Superior temporal gyrus (tissue), 1 donor: ENCODE measurements at regions not wholly inside any gene's neighbourhood (a gene's known extent, or its start where the extent isn't known, plus 50 kb on each side); places are given as distances from the start of the nearest gene placed in this dataset.

Experiments
- DNase-seq: peaks from one replicate; pipeline ENCODE4 v3.0.0-alpha.2; 2016; ENCODE audit errors: extremely low spot score

GRCh38 chr7:1320616-1321240 lies 88.1 kb downstream of the UNCX start:
- DNase-seq = no peak

DNA sequence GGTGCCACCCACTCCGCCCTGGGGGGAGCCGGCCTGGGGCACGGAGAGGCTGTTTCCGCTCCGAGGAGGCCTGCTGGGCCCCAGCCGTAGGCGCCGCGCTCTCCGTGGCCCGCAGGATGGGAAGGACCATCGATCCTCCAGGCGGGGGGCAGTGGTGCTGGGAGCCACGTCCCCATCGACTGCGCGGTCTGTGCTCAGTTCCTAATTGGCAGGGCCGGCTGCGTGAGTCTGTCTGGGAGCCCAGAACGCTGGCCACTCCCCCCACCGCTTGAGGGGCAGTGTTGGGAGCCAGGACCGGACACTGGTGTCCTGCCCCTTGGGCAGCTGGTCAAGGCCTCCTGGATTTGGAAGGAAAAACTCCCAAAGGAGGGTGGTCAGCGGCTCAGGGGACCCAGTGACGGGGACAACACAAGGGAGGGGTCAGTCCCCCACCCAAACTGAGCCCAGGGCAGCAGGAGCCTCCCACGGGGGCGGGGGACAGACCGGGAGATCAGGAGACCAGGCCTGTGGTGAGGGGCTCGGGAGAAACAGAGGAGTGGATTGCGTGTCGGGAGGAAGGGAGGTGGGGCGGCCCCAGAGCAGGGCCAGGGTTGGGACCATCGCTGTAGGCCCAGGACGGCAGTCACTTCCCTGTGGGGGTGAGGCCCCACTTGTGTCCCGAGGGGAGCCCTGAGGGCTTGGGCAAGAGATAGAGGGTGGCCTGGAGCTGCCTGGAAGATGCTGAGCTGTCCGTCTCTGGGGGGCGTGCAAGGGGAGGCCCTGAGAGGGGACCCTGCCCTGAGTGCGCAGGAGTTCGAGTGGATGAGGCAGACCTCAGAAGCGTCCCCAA lies 89.0 kb downstream of the UNCX start:
- DNase-seq = no peak

DNA sequence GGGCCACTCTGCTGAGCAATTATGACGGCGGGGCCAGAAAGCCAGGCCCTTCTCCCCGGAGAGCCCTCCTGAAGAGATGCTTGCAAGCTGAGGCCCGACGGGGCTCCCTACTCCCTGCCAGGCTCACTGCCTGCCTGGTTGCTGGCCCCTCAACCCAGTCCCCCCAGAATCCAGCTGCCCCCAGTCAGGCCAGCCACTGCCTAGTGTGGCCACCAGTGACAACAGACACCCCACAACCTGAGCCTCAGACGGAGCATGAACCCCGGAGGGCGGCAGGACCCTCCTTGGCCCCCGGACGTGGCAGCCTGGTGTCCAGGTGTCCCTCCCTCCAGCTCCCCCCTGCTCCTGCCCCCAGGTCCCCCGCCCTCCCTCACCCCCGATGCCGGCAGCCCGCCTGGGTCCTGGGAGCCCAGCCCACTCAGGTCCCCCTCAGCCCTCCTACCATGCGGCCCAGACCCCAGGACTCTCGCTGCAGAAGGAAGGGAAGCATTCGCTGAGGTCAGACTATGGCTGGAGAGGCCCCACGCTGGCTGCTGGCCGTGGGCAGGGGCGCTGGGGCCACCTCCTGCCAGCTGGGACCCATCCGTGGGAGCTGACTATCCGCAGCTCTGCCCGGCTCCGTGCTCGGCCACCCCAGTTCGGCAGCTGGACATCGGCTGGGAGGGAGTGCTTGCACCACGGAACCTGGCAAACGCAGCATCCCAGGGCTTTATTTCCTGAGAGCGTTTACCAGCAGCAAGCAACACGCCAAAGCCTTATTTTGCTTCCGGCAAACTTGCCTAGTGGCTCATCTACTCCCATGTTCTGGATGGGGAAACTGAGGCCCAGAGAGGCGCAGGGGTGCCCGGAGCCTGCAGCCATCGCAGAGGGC lies 89.8 kb downstream of the UNCX start:
- DNase-seq = no peak

DNA sequence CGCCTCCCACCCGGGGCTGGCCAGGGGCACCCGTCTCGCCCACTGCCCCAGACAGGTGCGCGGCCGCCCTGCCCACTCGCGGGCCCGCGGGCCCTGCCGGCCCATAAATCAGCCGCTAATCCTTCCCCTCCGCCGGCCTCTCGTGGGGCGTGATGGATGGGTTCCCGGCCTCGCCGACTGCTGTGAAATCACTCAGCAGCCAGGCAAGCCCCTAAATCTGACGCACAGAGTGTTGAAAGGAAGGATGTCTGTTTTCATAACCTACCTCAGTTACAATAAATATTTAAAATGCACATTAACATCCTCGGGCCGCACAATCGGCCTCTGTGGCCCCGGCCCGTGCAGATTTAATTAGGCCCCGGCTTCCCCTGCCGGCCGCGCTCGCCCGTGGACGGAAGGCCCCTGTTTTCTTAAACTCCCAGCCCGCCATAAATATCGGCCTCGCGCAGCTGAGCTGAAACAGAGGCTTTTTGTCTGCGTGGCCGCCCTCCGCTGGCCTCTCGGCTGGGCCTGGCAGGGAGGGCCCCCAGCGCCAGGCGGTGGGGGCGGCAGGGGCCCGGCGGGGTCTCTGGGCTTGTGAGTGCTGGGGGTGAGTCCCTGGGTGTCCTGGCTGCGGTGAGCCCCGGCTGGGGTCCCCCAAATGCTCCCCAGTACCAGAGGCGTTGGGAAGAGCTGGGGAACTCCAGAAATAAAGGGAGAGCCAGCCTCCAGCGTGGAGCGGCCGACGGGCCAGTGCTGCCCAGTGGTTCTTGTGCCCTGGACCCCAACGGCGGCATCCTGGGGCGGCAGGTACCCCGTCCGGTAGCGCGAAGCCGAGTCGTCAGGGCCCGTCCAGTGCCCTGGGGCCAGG lies 90.7 kb downstream of the UNCX start:
- DNase-seq = peak; percentile 56

DNA sequence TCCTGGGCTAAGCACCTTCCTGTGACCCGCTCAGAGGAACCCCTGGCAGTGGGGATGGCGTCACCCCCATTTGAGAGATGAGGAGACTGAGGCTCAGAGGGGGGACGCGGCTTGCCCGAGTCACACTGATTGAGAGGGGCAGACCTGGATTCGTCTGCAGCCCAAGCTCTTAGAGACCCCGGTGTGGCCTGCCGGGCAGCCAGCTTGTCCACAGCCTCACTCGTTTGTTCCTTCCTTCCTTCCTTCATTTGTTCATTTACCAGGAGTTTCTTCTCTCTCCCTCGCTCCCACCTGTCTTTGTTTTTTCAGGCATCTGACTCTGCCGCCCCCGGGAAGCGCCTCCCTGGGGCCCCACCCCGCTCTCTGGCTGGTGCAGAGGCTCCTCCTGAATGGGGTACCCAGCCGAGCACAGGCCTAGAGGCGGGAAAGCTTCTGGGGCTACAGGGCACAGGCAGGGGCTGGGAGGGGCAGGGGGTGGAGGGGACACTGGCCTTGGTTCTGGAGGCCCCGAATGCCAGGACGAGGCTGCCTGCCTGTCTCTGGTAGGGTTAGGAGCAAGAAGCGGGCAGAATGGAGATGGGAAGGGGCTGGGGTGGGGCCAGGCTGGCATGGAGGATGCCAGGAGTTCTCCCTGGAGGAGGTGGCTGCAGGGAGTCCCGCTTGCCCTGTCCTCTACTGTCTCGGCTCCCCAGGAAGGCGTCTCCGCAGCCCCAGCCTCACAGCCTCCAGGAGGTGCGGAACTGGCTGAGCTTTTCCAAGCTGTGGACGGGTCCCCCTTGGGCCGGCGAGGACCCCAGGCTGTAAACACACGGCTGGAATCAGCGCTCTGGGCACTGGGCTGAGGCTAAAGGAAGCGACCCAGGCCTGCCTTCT lies 91.6 kb downstream of the UNCX start:
- DNase-seq = no peak

GRCh38 chr7:1325246-1325645 lies 92.6 kb downstream of the UNCX start:
- no peak for DNase-seq

DNA sequence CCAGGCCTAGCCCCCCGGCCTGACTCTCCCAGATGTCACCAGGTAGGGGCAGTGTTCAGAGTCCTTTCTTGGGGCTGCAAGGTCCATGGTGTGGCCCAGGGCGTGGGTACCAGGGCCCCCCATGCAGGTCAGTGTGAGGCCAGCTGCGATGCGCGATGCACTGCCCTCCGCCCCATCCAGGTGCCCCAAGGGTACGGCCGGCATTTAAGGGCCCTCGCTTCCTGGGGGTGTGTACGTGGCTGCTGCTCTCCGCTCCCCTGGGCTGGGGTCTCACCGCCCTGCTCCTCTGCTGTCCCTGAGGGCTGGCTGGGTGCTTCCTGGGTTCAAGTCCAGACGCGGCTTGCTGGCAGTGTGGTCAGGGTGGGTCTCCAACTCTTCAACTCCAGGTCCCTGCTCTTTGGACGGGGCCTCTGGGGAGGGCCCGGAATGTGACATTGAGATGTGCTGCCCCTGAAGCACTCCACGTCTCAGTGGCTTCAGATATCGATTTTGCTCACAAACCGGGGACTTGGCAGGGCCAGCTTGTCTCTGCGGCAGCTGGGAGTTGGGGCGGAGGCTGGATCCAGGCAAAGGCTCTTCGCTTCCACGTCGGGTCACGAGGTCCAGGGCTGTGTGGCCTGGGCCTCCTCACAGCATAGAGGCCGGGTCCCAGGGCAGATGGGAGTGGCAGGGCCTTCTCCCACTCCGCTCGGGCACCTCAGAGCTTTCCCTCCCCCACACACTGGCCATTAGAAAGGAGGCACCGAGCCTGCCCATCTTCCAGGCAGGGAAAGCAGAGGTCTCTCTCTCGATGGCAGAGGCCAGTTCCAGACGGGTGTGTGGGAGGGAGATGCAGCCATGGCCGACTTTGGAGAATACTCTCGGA lies 93.2 kb downstream of the UNCX start:
- DNase-seq = no peak

GRCh38 chr7:1326511-1326785 lies 93.8 kb downstream of the UNCX start:
- no peak for DNase-seq

GRCh38 chr7:1329261-1329660 lies 96.6 kb downstream of the UNCX start:
- DNase-seq = no peak

DNA sequence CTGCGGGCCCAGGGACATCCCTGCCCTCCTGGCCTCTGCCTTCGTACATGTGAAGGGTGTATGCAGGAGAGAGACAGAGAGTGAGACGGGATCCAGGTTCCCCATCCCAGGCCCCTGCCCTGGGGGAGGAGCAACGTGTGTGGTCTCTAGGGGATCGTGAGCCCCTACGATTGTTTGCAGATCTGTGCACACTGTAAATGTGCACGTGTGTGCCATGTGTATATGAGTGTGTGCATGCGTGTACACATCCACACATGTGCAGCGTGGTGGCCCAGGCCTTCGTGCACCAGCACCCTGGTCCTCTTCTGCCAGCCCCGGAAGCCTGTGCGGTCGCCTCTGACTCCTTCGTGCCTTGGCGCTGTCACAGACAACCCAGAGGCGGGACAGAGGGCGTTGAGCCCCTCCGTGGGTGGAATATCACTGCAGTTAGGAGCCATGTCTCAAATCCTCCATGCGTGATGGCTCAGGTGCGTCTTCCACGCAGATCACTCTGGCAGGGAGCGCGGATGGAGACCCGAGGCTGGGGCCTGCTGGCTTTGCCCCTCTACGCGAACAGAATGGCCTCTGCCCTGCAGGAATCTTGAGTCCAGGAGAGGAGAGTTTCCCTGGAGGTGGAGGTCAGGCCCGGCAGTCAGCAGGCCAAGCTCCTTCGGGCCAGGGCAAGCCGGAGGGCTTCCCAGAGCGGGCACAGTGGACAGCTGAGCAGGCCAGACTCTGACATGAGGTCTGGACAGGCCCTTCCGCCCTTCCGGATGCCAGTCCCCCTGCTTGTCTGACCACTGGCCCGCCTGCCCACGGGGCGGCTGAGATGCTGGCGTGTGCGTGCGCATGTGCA lies 97.5 kb downstream of the UNCX start:
- no peak for DNase-seq

GRCh38 chr7:1330801-1331425 lies 98.2 kb downstream of the UNCX start:
- no peak for DNase-seq

GRCh38 chr7:1331561-1332467 lies 99.1 kb downstream of the UNCX start:
- no peak for DNase-seq

DNA sequence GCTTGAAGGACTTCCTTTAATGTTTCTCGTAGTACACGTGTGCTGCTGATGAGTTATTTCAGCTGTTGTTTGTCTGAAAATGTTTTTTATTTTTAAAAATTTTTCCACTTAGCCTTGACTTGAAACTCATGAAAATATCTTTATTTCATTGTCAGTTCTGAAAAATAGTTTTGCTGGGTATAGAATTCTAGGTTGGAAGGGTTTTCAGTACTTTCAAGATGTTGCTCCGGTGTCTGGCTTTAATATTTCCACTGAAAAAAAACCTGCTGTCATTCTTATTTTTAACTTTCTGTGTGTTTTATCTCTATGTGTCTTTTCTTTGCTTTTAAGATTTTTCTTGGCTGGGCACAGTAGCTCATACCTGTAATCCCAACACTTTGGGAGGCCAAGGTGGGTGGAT lies 103.8 kb downstream of the UNCX start:
- no peak for DNase-seq

GRCh38 chr7:1339611-1340010 lies 106.9 kb downstream of the UNCX start:
- no peak for DNase-seq

DNA sequence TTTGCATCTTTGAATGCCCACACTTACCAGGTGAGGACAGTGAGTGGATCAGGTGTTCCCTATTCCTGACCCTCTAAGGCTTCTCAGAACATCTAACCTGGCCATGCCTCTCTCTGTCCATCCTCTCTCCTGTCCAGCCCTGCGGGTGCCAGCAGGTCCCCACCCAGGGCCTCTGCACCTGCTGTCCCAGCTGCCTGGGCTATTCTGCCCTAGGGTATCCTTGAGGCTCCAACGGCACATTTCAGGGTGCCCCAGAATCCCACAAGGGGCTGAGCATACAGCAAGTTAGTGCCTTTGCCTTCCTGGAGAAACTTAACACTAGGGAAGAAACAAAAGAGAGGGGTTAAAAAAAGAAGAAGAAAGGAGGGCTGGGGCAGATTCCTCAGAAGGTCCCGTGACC lies 107.4 kb downstream of the UNCX start:
- DNase-seq = no peak

GRCh38 chr7:1340461-1341360 lies 108.0 kb downstream of the UNCX start:
- no peak for DNase-seq
